ENCODE measurements at regions not wholly inside any gene's neighbourhood (a gene's known extent, or its start where the extent isn't known, plus 50 kb on each side); places are given as distances from the start of the nearest gene placed in this dataset.

DNA sequence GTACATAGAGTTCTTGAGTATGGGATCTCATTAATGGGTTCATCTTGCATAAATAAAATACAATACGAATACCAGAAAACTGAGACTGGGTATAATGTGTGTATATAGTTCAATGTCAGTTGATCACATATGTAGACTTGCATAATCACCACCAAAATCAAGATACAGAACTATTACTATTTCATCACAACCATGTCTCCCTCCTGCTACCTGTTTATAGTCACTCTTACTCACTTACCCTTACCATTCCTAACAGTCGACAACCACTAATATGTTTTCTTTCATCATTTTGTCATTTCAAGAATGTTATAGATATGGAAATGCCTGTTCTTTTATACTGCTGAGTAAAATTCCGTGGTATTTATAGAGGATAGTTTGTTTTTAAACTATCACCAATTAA lies 416.1 kb upstream of the CNTNAP2 start (continued):
- TF ChIP-seq REST (IDR thresholded peaks at IDR 0.05; ENCODE audit: unreplicated experiment) (no peak), NANOG (IDR thresholded peaks at IDR 0.05; ENCODE audit: borderline replicate concordance) (no peak), STAT1 (IDR thresholded peaks at IDR 0.05; ENCODE audit: unreplicated experiment) (no peak), EZH2phosphoT487 (IDR thresholded peaks at IDR 0.05; ENCODE audit: unreplicated experiment) (no peak), ZNF114 (CRISPR knock-in tag; IDR thresholded peaks at IDR 0.05) (no peak), POLR2AphosphoS5 (IDR thresholded peaks at IDR 0.05; ENCODE audit: low read depth) (no peak)
- TF ChIP-seq, protein P1, sequence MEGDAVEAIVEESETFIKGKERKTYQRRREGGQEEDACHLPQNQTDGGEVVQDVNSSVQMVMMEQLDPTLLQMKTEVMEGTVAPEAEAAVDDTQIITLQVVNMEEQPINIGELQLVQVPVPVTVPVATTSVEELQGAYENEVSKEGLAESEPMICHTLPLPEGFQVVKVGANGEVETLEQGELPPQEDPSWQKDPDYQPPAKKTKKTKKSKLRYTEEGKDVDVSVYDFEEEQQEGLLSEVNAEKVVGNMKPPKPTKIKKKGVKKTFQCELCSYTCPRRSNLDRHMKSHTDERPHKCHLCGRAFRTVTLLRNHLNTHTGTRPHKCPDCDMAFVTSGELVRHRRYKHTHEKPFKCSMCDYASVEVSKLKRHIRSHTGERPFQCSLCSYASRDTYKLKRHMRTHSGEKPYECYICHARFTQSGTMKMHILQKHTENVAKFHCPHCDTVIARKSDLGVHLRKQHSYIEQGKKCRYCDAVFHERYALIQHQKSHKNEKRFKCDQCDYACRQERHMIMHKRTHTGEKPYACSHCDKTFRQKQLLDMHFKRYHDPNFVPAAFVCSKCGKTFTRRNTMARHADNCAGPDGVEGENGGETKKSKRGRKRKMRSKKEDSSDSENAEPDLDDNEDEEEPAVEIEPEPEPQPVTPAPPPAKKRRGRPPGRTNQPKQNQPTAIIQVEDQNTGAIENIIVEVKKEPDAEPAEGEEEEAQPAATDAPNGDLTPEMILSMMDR (conservative IDR thresholded peaks at IDR 0.05; ENCODE audit: low read depth in 2 of 2): no peak

DNA sequence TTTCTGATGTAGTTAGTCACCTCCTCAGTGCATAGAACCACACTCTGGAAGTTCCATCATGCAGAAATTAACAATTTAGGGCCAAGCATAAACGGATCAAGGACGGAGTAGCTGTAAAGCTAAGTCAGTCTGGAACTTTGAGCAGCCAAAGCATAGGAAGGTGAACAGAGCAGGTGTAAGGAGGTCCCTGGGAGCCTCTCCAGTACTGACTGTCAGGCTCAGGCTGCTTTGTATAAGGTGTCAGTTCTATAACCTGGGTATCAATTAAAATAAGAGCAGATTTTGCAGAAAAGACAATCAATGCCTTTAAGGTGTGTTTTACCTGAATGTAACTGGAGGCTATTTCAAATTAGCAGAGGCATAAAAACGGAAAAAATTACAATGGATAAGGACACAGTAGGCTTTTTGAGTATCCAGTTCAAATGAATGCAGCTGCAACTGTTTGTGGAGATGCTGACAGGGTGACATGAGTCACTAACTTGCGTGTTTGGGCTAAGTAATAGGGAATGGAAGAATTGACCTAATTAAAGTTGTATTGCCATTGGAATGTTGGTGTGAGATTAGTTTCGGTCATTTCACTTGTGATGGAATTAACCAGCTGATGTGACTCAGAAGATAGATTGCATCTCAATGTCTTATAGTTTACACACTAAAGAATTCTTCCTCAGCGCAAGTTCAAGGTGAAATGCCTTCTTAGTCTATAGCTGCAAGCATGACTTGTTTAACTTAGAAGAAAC lies 417.9 kb upstream of the CNTNAP2 start:
- peaks cover 3% of the 10 kb centered on the region for H3K27me3 Mint-ChIP-seq (ENCODE audit: insufficient read depth, low read depth, poor library complexity)
- H3F3A ChIP-seq (replicated peaks; ENCODE audit: low read depth): no peaks in the 10 kb centered on the region

More for the DNA sequence above, 417.9 kb upstream of the CNTNAP2 start:
- H3K27me3 ChIP-seq (ENCODE audit: insufficient read depth): no peaks in the 10 kb centered on the region
- no peaks in the 10 kb centered on the region for H3K4me1 ChIP-seq (ENCODE audit: insufficient read depth)
- Mint-ChIP-seq H3K36me3 (ENCODE audit: low read depth) (peaks cover 5% of the 10 kb centered on the region; the same call in 2 of the 3 replicates), H3K4me3 (no peak overlapping the region), H3K4me1 (no peaks in the 10 kb centered on the region), H3K9me3 (peaks cover 68% of the 10 kb centered on the region), H3K27ac (no peak overlapping the region)
- no peaks in the 10 kb centered on the region for H4K20me1 ChIP-seq (replicated peaks; ENCODE audit: insufficient read depth)
- H3K9me2 ChIP-seq (ENCODE audit: insufficient read depth): no peaks in the 10 kb centered on the region
- H3K4me2 ChIP-seq: no peak overlapping the region
- no peak overlapping the region for H3K4me3 ChIP-seq
- no peaks in the 10 kb centered on the region for H3K79me2 ChIP-seq (replicated peaks; ENCODE audit: insufficient read depth)
- H2AFZ ChIP-seq: no peak overlapping the region
- no peak overlapping the region for H3K27ac ChIP-seq (ENCODE audit: low read depth)
- ATAC-seq (no peak), DNase-seq (ENCODE audit: low spot score) (no peak)
- TF ChIP-seq, protein P1 (conservative IDR thresholded peaks at IDR 0.05; ENCODE audit: low read depth in 2 of 2): no peak
- TF ChIP-seq ZNF331 (CRISPR knock-in tag; IDR thresholded peaks at IDR 0.05; ENCODE audit: low read depth): no peak
- TF ChIP-seq CREB1 (CRISPR knock-in tag; IDR thresholded peaks at IDR 0.05; ENCODE audit: low read depth): no peak
- TF ChIP-seq REST (IDR thresholded peaks at IDR 0.05; ENCODE audit: unreplicated experiment): no peak
- TF ChIP-seq POLR2AphosphoS5 (IDR thresholded peaks at IDR 0.05; ENCODE audit: low read depth): no peak
- TF ChIP-seq STAT1 (IDR thresholded peaks at IDR 0.05; ENCODE audit: unreplicated experiment): no peak
- TF ChIP-seq, protein P2, sequence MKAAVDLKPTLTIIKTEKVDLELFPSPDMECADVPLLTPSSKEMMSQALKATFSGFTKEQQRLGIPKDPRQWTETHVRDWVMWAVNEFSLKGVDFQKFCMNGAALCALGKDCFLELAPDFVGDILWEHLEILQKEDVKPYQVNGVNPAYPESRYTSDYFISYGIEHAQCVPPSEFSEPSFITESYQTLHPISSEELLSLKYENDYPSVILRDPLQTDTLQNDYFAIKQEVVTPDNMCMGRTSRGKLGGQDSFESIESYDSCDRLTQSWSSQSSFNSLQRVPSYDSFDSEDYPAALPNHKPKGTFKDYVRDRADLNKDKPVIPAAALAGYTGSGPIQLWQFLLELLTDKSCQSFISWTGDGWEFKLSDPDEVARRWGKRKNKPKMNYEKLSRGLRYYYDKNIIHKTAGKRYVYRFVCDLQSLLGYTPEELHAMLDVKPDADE (IDR thresholded peaks at IDR 0.05): no peak
- TF ChIP-seq ZNF114 (CRISPR knock-in tag; IDR thresholded peaks at IDR 0.05): no peak
- peaks cover 9% of the 10 kb centered on the region; the same call in 1 of the 2 replicates for H3K36me3 ChIP-seq (ENCODE audit: insufficient read depth)

Data from GM23338 (cell line).